Gastrocnemius medialis (tissue), 4 donors: ENCODE measurements at regions not wholly inside any gene's neighbourhood (a gene's known extent, or its start where the extent isn't known, plus 50 kb on each side); places are given as distances from the start of the nearest gene placed in this dataset.
"Not testable (repeated sequence)": the region's sequence is repeated elsewhere in the genome, so short reads cannot be mapped to it uniquely, and the experiment has no call there.

Experiments used
- ATAC-seq, 2 donors: fragments of 150-250 bp; one replicate each; pipeline ENCODE4 v1.9.1; 2016
- DNase-seq, 2 donors: peaks; one replicate each; pipeline ENCODE4 v3.0.0-alpha.2; 2019
- H3K27ac ChIP-seq, 4 donors: fragments of 200-600 bp; sonication (generic); 1 replicate in 1 of 4; 2 replicates in 3 of 4; pipeline ENCODE4 v1.5.1; 2016 to 2018; ENCODE audit warnings: mild to moderate bottlenecking in 2 of 4, moderate library complexity in 1 of 4
- H3K27me3 ChIP-seq, 3 donors: fragments of 200-600 bp; sonication (generic) in 2 of 3; 1 replicate in 1 of 3; 2 replicates in 2 of 3; pipeline versions ENCODE4 v1.5.1 to v1.6.0; 2016 to 2019; ENCODE audit warnings: mild to moderate bottlenecking in 1 of 3, moderate library complexity in 1 of 3
- H3K36me3 ChIP-seq, 2 donors: fragments of 200-600 bp; sonication (generic) in 1 of 2; one replicate each; pipeline ENCODE4 v1.5.1; 2017 to 2018
- H3K4me1 ChIP-seq, 2 donors: fragments of 200-600 bp; sonication (generic) in 1 of 2; one replicate each; pipeline ENCODE4 v1.5.1; 2016 to 2017; ENCODE audit warnings: mild to moderate bottlenecking in 2 of 2
- H3K4me3 ChIP-seq, 4 donors: fragments of 200-600 bp; sonication (generic) in 3 of 4; 1 replicate in 1 of 4; 2 replicates in 3 of 4; pipeline ENCODE4 v1.5.1; 2016 to 2019; ENCODE audit warnings: mild to moderate bottlenecking in 2 of 4
- H3K9me3 ChIP-seq, 3 donors: fragments of 200-600 bp; sonication (generic) in 2 of 3; 1 replicate in 1 of 3; 2 replicates in 2 of 3; pipeline ENCODE4 v1.5.1; 2016 to 2019
- CTCF ChIP-seq, 5 experiments: fragments of 450-650 bp in 3 of 5; fragments of 200-600 bp in 2 of 5; sonication (generic) in 2 of 5; IDR thresholded peaks in 4 of 5; conservative IDR thresholded peaks in 1 of 5; 1 replicate in 4 of 5; 2 replicates in 1 of 5; pipeline ENCODE4 v1.5.1; 2016 to 2019; ENCODE audit warnings: antibody characterized with exemption in 5 of 5, mild to moderate bottlenecking in 3 of 5, moderate library complexity in 3 of 5
- POLR2A ChIP-seq, 2 donors: fragments of 450-650 bp; IDR thresholded peaks; one replicate each; pipeline ENCODE4 v1.6.1; 2017; ENCODE audit warnings: antibody characterized with exemption in 2 of 2, mild to moderate bottlenecking in 2 of 2, moderate library complexity in 2 of 2
- in situ Hi-C, 4 donors: fragments of 200-750 bp; cut with MboI; loops; one replicate each; pipeline versions ENCODE4 v1.15.0 to v1.8.0; 2017; ENCODE audit warnings: low sequenced_read_pairs in 4 of 4
- intact Hi-C: fragments of 100-400 bp; cut with DNase I; formaldehyde crosslinking; loops from one replicate; pipeline ENCODE4 v1.15.1; 2023; ENCODE audit warnings: low total_unique reads

GRCh38 chr15:62369454-62369853 is 204.4 kb upstream of the C2CD4B start:
- H3K36me3 ChIP-seq, result no peaks in the 10 kb centered on the region
- in situ Hi-C loops, result no loop called here
- no peak overlapping the region for H3K27ac ChIP-seq
- H3K9me3 ChIP-seq, result no peaks in the 10 kb centered on the region
- no peaks in the 10 kb centered on the region for H3K27me3 ChIP-seq
- H3K4me1 ChIP-seq, result no peaks in the 10 kb centered on the region
- no peak overlapping the region for H3K4me3 ChIP-seq
- intact Hi-C loops, result no loop called here
- ATAC-seq (no peak), DNase-seq (no peak)
- TF ChIP-seq POLR2A (IDR thresholded peaks at IDR 0.05), result no peak
- TF ChIP-seq CTCF (IDR thresholded peaks at IDR 0.05 in 4 of 5, conservative IDR thresholded peaks at IDR 0.05 in 1 of 5), result no peak

DNA sequence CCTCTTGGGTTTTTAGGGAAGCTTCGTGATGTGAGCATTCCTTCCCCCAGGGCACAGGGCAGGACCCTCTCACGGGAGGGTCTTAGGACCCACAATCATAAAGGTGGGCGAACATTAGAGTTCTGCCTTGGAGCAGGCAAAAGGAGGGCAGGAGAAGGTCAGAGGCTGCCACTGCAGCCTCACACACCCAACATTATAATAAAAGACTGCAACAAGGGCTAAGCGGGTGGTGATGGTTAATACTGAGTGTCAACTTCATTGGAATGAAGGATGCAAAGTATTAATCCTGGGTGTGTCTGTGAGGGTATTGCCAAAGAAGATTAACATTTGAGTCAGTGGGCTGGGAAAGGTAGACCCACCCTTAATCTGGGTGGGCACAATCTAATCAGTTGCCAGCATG is 206.6 kb upstream of the C2CD4B start:
- ATAC-seq, H3K27me3 ChIP-seq, H3K4me3 ChIP-seq, in situ Hi-C loops, H3K27ac ChIP-seq, H3K9me3 ChIP-seq, H3K4me1 ChIP-seq, H3K36me3 ChIP-seq, DNase-seq, intact Hi-C loops: not testable (repeated sequence)

- no peaks in the 10 kb centered on the region for H3K36me3 ChIP-seq
- intact Hi-C loops, result no loop called here
- no peaks in the 10 kb centered on the region for H3K27me3 ChIP-seq
- ATAC-seq (no peak), DNase-seq (no peak)
- TF ChIP-seq CTCF (IDR thresholded peaks at IDR 0.05 in 4 of 5, conservative IDR thresholded peaks at IDR 0.05 in 1 of 5) (no peak), POLR2A (IDR thresholded peaks at IDR 0.05) (no peak)
- H3K9me3 ChIP-seq, result no peaks in the 10 kb centered on the region
- no peak overlapping the region for H3K27ac ChIP-seq
- in situ Hi-C loops, result loop anchor here in 1 of 4 donors (25.0 kb wide), 1 partner anchor 259 kb away; no protein-coding TSS in a partner anchor
- no peaks in the 10 kb centered on the region for H3K4me1 ChIP-seq
- H3K4me3 ChIP-seq, result no peak overlapping the region
Observed at GRCh38 chr15:62377736-62378480, 212.8 kb upstream of the C2CD4B start.

- no peak for ATAC-seq
- no peak overlapping the region for H3K27ac ChIP-seq
- in situ Hi-C loops, result loop anchor here in 1 of 4 donors (25.0 kb wide), 1 partner anchor 258 kb away; no protein-coding TSS in a partner anchor
- intact Hi-C loops, result no loop called here
- no peaks in the 10 kb centered on the region for H3K9me3 ChIP-seq
- TF ChIP-seq POLR2A (IDR thresholded peaks at IDR 0.05), result no peak
- TF ChIP-seq CTCF (IDR thresholded peaks at IDR 0.05 in 4 of 5, conservative IDR thresholded peaks at IDR 0.05 in 1 of 5), result no peak
- no peaks in the 10 kb centered on the region for H3K4me1 ChIP-seq
- no peak for DNase-seq
- H3K27me3 ChIP-seq, result no peaks in the 10 kb centered on the region
- H3K36me3 ChIP-seq, result no peaks in the 10 kb centered on the region
- no peak overlapping the region for H3K4me3 ChIP-seq
Observed at GRCh38 chr15:62378772-62379498, 213.8 kb upstream of the C2CD4B start.

GRCh38 chr15:62380011-62380410 is 214.9 kb upstream of the C2CD4B start:
- Histone ChIP-seq H3K27me3 (no peaks in the 10 kb centered on the region), H3K36me3 (no peaks in the 10 kb centered on the region), H3K9me3 (no peaks in the 10 kb centered on the region), H3K4me1 (no peaks in the 10 kb centered on the region), H3K4me3 (no peak overlapping the region), H3K27ac (no peak overlapping the region)
- intact Hi-C loops (no loop called here), in situ Hi-C loops (loop anchor here in 2 of 4 donors (10.0 to 25.0 kb wide), 2 partner anchors 257 to 275 kb away; no protein-coding TSS in a partner anchor)
- DNase-seq (no peak), ATAC-seq (no peak)
- TF ChIP-seq POLR2A (IDR thresholded peaks at IDR 0.05) (no peak), CTCF (IDR thresholded peaks at IDR 0.05 in 4 of 5, conservative IDR thresholded peaks at IDR 0.05 in 1 of 5) (no peak)
